SK-N-SH (cell line): ENCODE measurements at regions not wholly inside any gene's neighbourhood (a gene's known extent, or its start where the extent isn't known, plus 50 kb on each side); places are given as distances from the start of the nearest gene placed in this dataset.

ENCODE experiments used
- POLR2AphosphoS5 ChIP-seq: IDR thresholded peaks from 2 replicates; pipeline ENCODE4 v1.6.1; 2012; ENCODE audit warnings: low read depth, low read length
- USF2 ChIP-seq: fragments of 150-350 bp; IDR thresholded peaks from 2 replicates; pipeline ENCODE4 v1.6.1; 2017; ENCODE audit warnings: antibody characterized with exemption, low read length, low read depth, borderline replicate concordance
- TF ChIP-seq, protein P1 (sequence below): fragments of 200-600 bp; sonication (generic); IDR thresholded peaks from 2 replicates; pipeline ENCODE4 v1.6.1; 2017; ENCODE audit warnings: antibody characterized with exemption, mild to moderate bottlenecking, moderate library complexity

- TF ChIP-seq USF2 = no peak
- no peak for TF ChIP-seq POLR2AphosphoS5
- TF ChIP-seq, protein P1, sequence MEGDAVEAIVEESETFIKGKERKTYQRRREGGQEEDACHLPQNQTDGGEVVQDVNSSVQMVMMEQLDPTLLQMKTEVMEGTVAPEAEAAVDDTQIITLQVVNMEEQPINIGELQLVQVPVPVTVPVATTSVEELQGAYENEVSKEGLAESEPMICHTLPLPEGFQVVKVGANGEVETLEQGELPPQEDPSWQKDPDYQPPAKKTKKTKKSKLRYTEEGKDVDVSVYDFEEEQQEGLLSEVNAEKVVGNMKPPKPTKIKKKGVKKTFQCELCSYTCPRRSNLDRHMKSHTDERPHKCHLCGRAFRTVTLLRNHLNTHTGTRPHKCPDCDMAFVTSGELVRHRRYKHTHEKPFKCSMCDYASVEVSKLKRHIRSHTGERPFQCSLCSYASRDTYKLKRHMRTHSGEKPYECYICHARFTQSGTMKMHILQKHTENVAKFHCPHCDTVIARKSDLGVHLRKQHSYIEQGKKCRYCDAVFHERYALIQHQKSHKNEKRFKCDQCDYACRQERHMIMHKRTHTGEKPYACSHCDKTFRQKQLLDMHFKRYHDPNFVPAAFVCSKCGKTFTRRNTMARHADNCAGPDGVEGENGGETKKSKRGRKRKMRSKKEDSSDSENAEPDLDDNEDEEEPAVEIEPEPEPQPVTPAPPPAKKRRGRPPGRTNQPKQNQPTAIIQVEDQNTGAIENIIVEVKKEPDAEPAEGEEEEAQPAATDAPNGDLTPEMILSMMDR = no peak
These were observed 98.6 kb downstream of the ZNF281 start for GRCh38 chr1:200311256-200311655.
